Mucosa of descending colon (tissue), 3 donors: ENCODE measurements at regions not wholly inside any gene's neighbourhood (a gene's known extent, or its start where the extent isn't known, plus 50 kb on each side); places are given as distances from the start of the nearest gene placed in this dataset.

ENCODE experiments used
- ATAC-seq: fragments of 200-7000 bp; cut with Tn5 transposase; one replicate; pipeline ENCODE4 v1.9.1; 2020; ENCODE audit warnings: mild to moderate bottlenecking, moderate library complexity
- DNase-seq, 3 donors: peaks; one replicate each; pipeline ENCODE4 v3.0.0-alpha.2; 2020
- H3K36me3 ChIP-seq: fragments of 200-600 bp; one replicate; pipeline ENCODE4 v1.8.0; 2021; ENCODE audit warnings: low read depth, mild to moderate bottlenecking
- H3K4me1 ChIP-seq: fragments of 200-600 bp; one replicate; pipeline ENCODE4 v1.8.0; 2021; ENCODE audit warnings: low read depth, mild to moderate bottlenecking
- H3K4me3 ChIP-seq: fragments of 200-600 bp; one replicate; pipeline ENCODE4 v1.8.0; 2021; ENCODE audit warnings: mild to moderate bottlenecking
- H3K9me3 ChIP-seq: fragments of 200-600 bp; one replicate; pipeline ENCODE4 v1.8.0; 2021; ENCODE audit warnings: mild to moderate bottlenecking
- CTCF ChIP-seq: fragments of 200-600 bp; IDR thresholded peaks from one replicate; pipeline ENCODE4 v1.8.0; 2022; ENCODE audit warnings: antibody characterized with exemption, mild to moderate bottlenecking
- intact Hi-C, 2 donors: fragments of 100-400 bp; cut with DNase I in 1 of 2; cut with micrococcal nuclease in 1 of 2; formaldehyde crosslinking; loops; one replicate each; pipeline versions ENCODE4 v1.11.0 to v1.11.1; 2022; cut with DNase I, micrococcal nuclease
- donor health status: DM: no; HTN: no; CAD: no; lungs with moderate emphysema.
- donor health status: DM: no; HTN: no; CAD: no.
- donor health status: DM: no; HTN: yes; CAD: no.

- ATAC-seq: no peak
- Histone ChIP-seq H3K36me3 (no peaks in the 10 kb centered on the region), H3K4me3 (no peak overlapping the region), H3K4me1 (no peaks in the 10 kb centered on the region), H3K9me3 (no peaks in the 10 kb centered on the region)
- no peak for TF ChIP-seq CTCF
- no peak for DNase-seq
- intact Hi-C loops: no loop called here
Measured at GRCh38 chr9:78831726-78832125, 534.8 kb downstream of the PSAT1 start.

DNA sequence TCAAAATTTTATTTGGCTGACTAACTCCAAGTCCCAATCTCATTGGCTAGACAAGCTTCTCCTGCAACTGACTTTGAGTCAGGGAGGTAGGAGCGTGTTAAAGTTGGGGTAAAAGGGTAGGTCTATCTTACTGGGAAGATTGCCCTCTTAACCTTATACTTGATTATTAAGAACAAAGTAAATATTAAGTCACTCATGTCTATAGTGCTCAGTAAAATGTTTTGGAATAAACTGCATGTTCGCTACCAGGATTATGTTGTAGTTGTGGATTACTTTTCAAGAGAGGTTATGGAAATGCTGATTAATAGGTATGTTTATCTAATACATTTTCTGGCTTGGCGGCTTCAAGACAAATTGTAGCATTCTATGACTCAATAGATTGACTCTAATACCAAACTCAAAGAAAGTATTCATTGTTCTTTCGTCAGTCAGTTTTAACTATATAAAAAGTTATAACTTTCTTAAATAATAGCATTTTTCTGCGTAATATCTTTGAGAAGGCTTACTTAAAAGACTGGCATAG lies 539.1 kb downstream of the PSAT1 start:
- TF ChIP-seq CTCF: no peak
- Histone ChIP-seq H3K9me3 (no peaks in the 10 kb centered on the region), H3K36me3 (no peaks in the 10 kb centered on the region), H3K4me1 (no peaks in the 10 kb centered on the region), H3K4me3 (no peak overlapping the region)
- intact Hi-C loops: no loop called here
- DNase-seq (no peak), ATAC-seq (no peak)

GRCh38 chr9:78839252-78839651 lies 542.3 kb downstream of the PSAT1 start:
- Histone ChIP-seq H3K9me3 (peaks cover 12% of the 10 kb centered on the region), H3K36me3 (no peaks in the 10 kb centered on the region), H3K4me3 (no peak overlapping the region), H3K4me1 (no peaks in the 10 kb centered on the region)
- TF ChIP-seq CTCF: no peak
- intact Hi-C loops: no loop called here
- DNase-seq: no peak
- ATAC-seq: no peak

DNA sequence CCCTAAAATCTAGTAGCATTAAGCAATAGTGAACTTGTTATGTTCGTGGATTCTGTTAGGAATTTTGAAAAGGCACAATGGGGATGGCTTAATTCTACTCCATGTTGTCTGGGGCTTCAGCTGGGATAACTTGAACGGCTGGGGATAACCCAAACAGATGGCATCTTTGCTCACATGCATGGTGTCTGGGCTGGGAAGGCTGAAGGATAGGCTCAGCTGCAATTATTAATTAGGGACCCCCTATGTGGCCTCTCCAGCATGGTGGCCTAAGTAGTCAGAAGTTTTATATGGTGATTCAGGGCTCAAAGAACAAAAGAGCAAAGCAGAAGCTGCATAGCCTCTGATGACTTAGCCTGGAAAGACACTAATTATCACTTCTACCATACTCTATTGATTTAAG lies 551.1 kb downstream of the PSAT1 start:
- no peak for TF ChIP-seq CTCF
- H3K4me3 ChIP-seq: no peak overlapping the region
- intact Hi-C loops: no loop called here

GRCh38 chr9:78856144-78856543 lies 559.2 kb downstream of the PSAT1 start:
- intact Hi-C loops: no loop called here
- no peak for TF ChIP-seq CTCF
- no peak for ATAC-seq
- H3K9me3 ChIP-seq: no peaks in the 10 kb centered on the region
- DNase-seq: no peak
- no peaks in the 10 kb centered on the region for H3K4me1 ChIP-seq
- no peak overlapping the region for H3K4me3 ChIP-seq
- H3K36me3 ChIP-seq: no peaks in the 10 kb centered on the region

More for the DNA sequence above, 551.1 kb downstream of the PSAT1 start:
- ATAC-seq (no peak), DNase-seq (no peak)
- H3K9me3 ChIP-seq: peaks cover 14% of the 10 kb centered on the region
- no peaks in the 10 kb centered on the region for H3K36me3 ChIP-seq
- no peaks in the 10 kb centered on the region for H3K4me1 ChIP-seq

DNA sequence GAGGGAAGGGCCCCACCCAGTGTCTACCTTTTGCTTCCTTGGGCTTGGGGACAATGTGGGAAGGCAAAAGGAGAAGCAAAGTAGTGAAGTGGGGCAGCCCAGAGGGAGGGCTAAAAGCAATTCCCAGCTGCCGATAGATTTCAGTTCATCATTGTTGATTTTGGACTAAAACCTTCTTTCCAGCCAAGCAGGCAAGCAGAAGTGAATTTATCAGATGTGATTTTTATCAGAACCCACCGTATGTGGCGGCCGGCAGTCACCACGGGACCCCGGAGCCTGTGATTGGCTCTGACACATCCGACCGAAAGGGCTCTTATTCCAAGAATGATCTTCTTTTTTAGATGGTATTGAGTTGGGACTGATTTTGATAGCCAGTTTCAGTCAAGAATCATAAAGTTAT lies 559.9 kb downstream of the PSAT1 start:
- Histone ChIP-seq H3K9me3 (no peaks in the 10 kb centered on the region), H3K4me3 (no peak overlapping the region), H3K36me3 (no peaks in the 10 kb centered on the region), H3K4me1 (no peaks in the 10 kb centered on the region)
- no peak for TF ChIP-seq CTCF
- intact Hi-C loops: no loop called here
- no peak for ATAC-seq
- DNase-seq: no peak
